Superior temporal gyrus (tissue), 1 donor: ENCODE measurements at regions not wholly inside any gene's neighbourhood (a gene's known extent, or its start where the extent isn't known, plus 50 kb on each side); places are given as distances from the start of the nearest gene placed in this dataset.
"Not testable (repeated sequence)": the region's sequence is repeated elsewhere in the genome, so short reads cannot be mapped to it uniquely, and the experiment has no call there.

Experiments used
- DNase-seq: peaks from one replicate; pipeline ENCODE4 v3.0.0-alpha.2; 2016; ENCODE audit errors: extremely low spot score

DNA sequence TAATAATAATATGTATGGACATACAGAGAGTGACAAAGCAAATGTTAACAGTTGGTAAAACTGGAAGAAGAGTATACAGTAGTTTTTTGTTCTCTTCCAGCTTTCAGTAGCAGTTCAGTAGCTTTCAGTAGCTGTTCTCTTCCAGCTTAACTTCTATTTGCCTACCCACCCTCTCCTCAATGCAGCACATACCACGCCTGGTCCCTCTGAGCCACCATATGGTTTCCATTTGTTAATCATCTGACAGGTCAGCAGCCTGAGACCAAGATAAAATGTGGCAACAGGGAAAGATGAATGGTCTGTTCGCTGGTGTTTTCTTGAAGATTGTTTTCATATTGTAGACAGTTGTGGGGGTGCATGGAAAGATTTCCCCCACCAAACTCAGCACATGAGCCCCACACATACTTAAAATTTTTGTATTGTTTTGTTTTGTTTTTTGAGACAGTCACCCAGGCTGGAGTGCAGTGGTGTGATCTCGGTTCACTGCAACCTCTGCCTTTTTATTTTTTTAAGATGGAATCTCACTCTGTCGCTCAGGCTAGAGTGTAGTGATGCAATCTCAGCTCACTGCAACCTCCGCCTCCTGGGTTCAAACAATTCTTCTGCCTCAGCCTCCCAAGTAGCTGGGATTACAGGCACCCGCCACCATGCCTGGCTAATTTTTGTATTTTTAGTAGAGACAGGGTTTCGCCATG, 56.8 kb downstream of the ATP6V0E2 start:
- DNase-seq, result not testable (repeated sequence)

DNA sequence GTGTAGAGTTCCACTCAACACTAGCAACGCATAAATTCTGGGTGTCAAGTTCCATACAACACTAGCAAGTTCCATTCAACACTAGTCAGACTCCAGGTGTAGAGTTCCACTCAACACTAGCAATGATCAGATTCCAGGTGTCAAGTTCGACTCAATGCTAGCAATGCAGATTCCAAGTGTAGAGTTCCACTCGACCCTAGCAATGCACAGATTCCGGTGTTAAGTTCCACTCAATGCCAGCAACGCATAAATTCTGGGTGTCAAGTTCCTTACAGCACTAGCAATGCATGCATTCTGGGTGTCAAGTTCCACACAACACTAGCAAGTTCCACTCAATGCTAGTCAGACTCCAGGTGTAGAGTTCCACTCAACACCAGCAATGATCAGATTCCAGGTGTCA, 60.0 kb downstream of the ATP6V0E2 start:
- DNase-seq, result not testable (repeated sequence)

GRCh38 chr7:149947346-149947745, 73.6 kb downstream of the ATP6V0E2 start:
- DNase-seq, result not testable (repeated sequence)

- DNase-seq, result not testable (repeated sequence)
Observed at GRCh38 chr7:149948444-149948843, 74.7 kb downstream of the ATP6V0E2 start.

DNA sequence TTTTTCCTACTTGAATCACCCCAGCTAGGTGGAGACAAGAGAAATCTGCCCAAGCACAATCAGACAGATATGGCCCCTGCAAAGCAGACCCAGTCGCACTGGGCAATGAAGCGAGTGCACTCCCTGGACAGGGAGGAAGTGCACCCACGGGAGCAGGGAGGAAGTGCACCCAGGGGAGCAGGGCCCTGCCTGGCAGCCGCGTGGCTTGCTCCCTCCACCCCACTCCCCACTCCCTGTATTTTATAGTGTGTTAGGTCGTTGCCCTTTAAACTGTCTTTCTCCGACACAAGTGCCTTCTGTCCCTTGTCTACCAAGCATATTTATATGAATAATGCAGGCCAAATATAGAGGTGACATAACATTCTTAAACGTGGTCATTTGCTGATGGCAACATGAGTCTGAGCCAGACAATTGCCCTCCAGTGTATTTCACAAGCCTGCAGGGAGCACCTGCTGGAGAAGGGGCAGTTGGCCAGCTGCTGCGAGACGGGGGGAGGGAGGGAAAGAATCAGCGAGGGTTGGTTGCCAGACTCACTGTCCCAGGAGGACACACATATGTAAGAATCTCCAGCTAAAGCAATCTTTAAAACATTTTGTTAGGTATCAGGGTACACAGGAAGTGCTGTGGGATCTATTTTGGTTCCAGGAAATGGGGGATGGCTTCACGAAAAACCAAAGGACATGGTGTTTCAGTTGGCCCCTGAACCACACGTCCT, 76.3 kb downstream of the ATP6V0E2 start:
- DNase-seq, result not testable (repeated sequence)

GRCh38 chr7:149950578-149950924, 76.8 kb downstream of the ATP6V0E2 start:
- not testable (repeated sequence) for DNase-seq

DNA sequence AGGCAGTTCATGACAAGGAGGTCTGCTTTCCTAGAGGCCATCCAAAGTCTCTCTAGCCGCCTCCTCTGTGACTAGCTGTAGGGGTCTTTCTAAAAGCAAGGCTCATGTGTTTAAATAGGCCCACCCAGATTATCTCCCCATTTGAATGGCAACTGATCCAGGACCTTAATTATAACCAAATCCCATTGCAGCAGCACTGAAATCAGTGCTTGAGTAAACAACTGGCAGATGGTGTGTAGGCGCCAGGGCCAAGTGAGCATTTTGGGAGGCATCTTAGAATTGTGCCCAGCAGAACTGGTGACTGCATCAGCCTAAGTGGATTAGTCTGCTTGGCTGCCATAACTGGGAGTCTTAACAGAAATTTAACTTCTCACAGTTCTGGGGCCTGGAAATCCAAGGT, 77.8 kb downstream of the ATP6V0E2 start:
- not testable (repeated sequence) for DNase-seq

DNA sequence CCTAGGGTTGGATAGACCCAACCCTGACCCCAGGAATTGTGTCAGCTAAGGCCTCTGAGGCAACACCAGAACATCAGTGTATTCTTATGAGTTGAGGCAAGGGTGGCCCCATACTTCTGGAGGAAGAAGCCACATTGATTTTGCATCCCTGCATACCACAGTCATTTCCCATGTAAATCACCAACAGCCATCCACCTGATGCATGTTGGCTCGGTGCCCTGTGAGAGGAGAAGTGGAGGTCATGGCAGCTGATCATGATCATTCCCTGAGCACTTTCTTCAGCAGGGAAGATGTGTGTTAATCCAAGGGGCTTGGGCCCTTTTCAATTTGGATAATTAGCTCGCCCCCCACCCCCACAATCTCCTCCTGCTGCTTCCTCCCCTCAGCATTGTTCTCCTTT, 85.1 kb downstream of the ATP6V0E2 start:
- DNase-seq, result not testable (repeated sequence)

- not testable (repeated sequence) for DNase-seq
Observed at GRCh38 chr7:149960863-149961262, 87.1 kb downstream of the ATP6V0E2 start.

- not testable (repeated sequence) for DNase-seq
Observed at GRCh38 chr7:149961878-149962277, 88.1 kb downstream of the ATP6V0E2 start.

GRCh38 chr7:149962685-149963319, 89.0 kb downstream of the ATP6V0E2 start:
- not testable (repeated sequence) for DNase-seq

DNA sequence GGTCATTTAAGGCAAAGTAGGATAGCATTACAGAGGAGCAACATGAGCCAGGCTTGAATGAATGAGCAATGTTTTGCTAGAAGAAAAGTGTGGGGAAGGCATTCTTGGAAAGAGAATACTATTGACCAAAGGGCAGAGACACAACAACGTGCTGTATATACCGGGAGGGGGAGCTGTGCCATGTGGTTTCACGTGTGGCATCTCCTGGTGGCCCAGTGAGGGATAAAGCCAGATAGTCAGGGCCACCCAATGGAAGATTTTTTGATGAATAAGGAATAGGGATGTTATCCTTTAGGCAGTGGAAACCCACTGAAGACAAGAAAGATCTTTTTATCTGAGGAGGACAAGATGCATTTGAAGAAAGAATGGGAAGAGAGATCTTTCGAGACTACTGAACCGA, 90.2 kb downstream of the ATP6V0E2 start:
- DNase-seq, result not testable (repeated sequence)

DNA sequence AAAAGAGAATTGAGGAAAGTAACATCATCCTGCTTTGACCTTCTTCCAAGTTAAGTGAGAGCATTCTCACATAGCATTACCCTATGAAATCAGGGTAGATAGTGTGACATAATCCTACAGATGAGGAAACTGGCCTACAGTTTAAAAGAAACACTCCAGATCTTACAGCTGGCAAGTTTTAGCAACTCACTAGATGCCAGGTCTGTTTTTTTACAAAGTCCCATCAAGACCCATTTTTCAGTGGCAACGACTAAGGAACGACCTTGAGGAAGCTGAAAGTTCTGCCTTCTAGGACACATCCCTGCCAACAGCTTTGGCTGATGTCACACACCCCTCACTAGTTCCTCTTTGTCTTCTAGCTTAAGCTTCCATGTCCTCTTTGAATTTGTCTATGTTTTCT, 92.7 kb downstream of the ATP6V0E2 start:
- DNase-seq, result not testable (repeated sequence)

GRCh38 chr7:149972977-149973376, 99.2 kb downstream of the ATP6V0E2 start:
- not testable (repeated sequence) for DNase-seq

DNA sequence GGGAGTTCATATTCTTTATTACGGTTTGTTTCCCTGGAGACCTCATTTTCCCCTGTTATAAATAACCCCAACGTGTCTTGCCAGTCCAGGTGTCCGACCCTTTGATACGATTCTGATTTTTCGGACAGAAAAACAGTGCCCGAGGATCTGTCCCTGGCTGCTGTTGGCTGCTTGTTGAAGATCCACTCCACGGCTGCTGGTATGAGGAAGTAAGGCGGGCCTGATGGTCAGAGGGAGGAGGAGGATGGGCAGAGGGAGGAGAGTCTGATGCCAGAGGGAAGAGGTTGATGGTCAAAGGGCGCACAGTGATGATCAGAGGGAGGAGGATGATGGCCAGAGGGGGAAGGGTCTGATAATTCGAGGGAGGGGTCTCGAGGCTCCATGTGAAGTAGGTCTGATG, 99.9 kb downstream of the ATP6V0E2 start:
- DNase-seq, result not testable (repeated sequence)

GRCh38 chr7:149975608-149976007, 101.8 kb downstream of the ATP6V0E2 start:
- not testable (repeated sequence) for DNase-seq

GRCh38 chr7:149978537-149978936, 104.8 kb downstream of the ATP6V0E2 start:
- not testable (repeated sequence) for DNase-seq

DNA sequence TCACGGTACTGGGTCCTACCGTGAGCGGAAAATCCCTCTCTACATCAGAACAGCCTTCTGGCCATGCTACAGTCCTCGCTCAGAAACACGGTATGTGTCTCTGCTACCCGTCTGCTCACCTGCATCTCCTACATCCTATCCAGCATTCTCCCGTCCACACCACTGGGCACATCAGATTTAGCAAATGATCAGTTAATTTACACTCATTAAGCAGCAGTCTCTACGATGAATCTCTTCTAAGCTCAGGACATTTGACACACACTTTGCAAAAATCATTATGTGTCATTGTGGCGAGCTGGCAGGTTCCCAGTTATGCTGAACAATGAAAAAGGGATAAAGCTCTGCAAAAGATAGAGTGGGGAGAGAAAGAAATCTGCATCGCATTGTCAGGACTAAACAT, 105.2 kb downstream of the ATP6V0E2 start:
- not testable (repeated sequence) for DNase-seq

DNA sequence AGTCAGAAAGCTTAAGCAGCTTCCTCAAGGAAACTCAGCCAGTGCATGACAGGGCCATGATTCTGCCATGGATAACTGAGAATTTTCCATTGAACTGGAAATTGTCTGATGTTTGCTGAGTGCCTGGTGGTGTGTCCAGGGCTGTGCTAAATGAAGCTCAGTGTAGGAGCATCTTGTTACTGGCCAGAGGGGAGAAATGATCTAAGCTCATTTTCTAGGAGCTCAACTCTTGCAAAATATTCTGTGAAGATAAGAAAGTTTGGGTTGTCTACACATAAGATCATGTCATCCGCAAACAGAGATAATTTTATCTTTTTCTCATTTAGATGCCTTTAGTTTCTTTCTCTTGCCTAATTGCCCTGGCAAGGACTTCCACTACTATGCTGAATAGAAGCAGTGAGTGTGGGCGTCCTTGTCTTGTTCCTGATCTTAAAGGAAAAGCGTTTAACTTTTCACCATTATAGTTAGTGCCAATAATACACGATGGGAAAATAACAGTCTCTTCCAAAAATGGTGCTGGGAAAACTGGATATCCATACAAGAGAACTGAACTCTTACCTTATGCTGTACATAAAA, 108.9 kb downstream of the ATP6V0E2 start:
- DNase-seq, result not testable (repeated sequence)

- DNase-seq, result not testable (repeated sequence)
Observed at GRCh38 chr7:149986866-149987265, 113.1 kb downstream of the ATP6V0E2 start.

DNA sequence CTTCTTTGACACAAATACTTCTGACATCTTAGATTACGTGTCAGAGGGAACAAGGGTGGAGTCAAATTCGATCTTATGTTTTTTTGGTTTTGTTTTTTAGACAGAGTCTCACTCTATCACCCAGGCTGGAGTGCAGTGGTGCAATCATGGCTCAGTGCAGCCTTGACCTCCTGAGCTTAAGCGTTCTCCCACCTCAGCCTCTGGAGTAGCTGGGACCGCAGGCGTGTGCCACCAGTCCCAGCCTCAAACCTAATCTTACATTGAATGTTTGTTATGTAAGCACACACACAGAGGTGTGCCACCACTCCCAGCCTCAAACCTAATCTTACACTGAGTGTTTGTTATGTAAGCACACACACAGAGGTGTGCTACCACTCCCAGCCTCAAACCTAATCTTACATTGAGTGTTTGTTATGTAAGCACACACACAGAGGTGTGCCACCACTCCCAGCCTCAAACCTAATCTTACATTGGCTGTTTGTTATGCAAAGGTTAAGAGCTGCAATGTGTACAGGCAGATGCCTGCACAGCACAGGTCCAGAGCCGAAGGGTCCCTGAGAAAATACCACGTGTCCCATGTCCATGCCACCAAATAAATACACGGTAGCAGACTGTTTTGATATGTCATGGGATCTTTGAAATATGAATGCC, 118.0 kb downstream of the ATP6V0E2 start:
- DNase-seq, result not testable (repeated sequence)

DNA sequence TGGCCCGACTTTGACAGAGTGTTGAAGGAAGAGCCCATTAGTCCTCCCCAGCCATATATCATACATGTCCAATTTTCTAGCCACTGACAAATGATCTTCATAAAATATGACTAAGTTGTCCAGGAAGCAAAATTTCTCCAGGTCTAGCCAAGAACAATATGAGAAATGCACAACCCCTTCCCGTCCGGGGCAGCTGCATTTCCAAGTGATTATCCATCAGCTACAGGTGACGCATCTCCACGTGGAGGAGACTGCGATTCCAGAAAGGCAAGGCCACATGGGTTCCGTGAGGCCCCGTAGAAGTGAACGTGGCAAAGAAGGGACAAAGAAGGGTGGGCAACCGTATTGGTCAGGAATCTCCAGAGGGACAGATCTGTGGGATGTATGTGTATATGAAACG, 118.6 kb downstream of the ATP6V0E2 start:
- not testable (repeated sequence) for DNase-seq
